GM04503 (cell line): ENCODE measurements at regions not wholly inside any gene's neighbourhood (a gene's known extent, or its start where the extent isn't known, plus 50 kb on each side); places are given as distances from the start of the nearest gene placed in this dataset.
"Not testable (repeated sequence)": the region's sequence is repeated elsewhere in the genome, so short reads cannot be mapped to it uniquely, and the experiment has no call there.

Experiments used
- DNase-seq: peaks from one replicate; pipeline ENCODE4 v3.0.0-alpha.2; 2012; ENCODE audit warnings: low read depth

- no peak for DNase-seq
These were observed 150.1 kb downstream of the NAA11 start for GRCh38 chr4:79175716-79176115.

- DNase-seq = no peak
These were observed 151.2 kb downstream of the NAA11 start for GRCh38 chr4:79174490-79175252.

- DNase-seq = no peak
These were observed 152.7 kb downstream of the NAA11 start for GRCh38 chr4:79173186-79173585.

- DNase-seq = no peak
These were observed 155.8 kb downstream of the NAA11 start for GRCh38 chr4:79170077-79170476.

GRCh38 chr4:79164907-79165610 is 160.8 kb downstream of the NAA11 start:
- no peak for DNase-seq

- no peak for DNase-seq
These were observed 161.8 kb downstream of the NAA11 start for GRCh38 chr4:79163981-79164490.

GRCh38 chr4:79160962-79161361 is 164.9 kb downstream of the NAA11 start:
- no peak for DNase-seq

- DNase-seq = not testable (repeated sequence)
These were observed 167.2 kb downstream of the NAA11 start for GRCh38 chr4:79158705-79159104.

- DNase-seq = no peak
These were observed 170.5 kb downstream of the NAA11 start for GRCh38 chr4:79155336-79155735.

GRCh38 chr4:79150820-79151416 is 174.9 kb downstream of the NAA11 start:
- DNase-seq = no peak

- no peak for DNase-seq
These were observed 177.5 kb downstream of the NAA11 start for GRCh38 chr4:79148369-79148768.

- DNase-seq = no peak
These were observed 178.6 kb downstream of the NAA11 start for GRCh38 chr4:79147251-79147650.

GRCh38 chr4:79141530-79141929 is 184.3 kb downstream of the NAA11 start:
- no peak for DNase-seq

- DNase-seq = no peak
These were observed 191.1 kb downstream of the NAA11 start for GRCh38 chr4:79134767-79135166.

GRCh38 chr4:79132826-79133225 is 193.0 kb downstream of the NAA11 start:
- no peak for DNase-seq

- no peak for DNase-seq
These were observed 182.7 kb upstream of the PAQR3 start for GRCh38 chr4:79121875-79122358.

GRCh38 chr4:79121223-79121622 is 182.0 kb upstream of the PAQR3 start:
- no peak for DNase-seq

GRCh38 chr4:79117051-79117450 is 177.8 kb upstream of the PAQR3 start:
- DNase-seq = not testable (repeated sequence)

GRCh38 chr4:79107014-79107413 is 167.8 kb upstream of the PAQR3 start:
- no peak for DNase-seq

GRCh38 chr4:79088946-79089691 is 149.9 kb upstream of the PAQR3 start:
- no peak for DNase-seq

GRCh38 chr4:79087071-79087470 is 147.8 kb upstream of the PAQR3 start:
- DNase-seq = no peak

GRCh38 chr4:79083406-79084010 is 144.3 kb upstream of the PAQR3 start:
- no peak for DNase-seq
